ENCODE measurements at regions not wholly inside any gene's neighbourhood (a gene's known extent, or its start where the extent isn't known, plus 50 kb on each side); places are given as distances from the start of the nearest gene placed in this dataset.

- DNase-seq = no peak
Observed at GRCh38 chr16:6032438-6032837, 934.8 kb upstream of the EEF2KMT start.

GRCh38 chr16:6031567-6031966, 934.0 kb upstream of the EEF2KMT start:
- Histone ChIP-seq H3K27me3 (replicated peaks in 1 of 7) (no peaks in the 10 kb centered on the region), H3K9me3 (peaks cover 0 to 8% (median 0%) of the 10 kb centered on the region in 8 donors), H3K4me3 (no peak overlapping the region), H3K4me1 (no peaks in the 10 kb centered on the region), H3K36me3 (no peaks in the 10 kb centered on the region), H3K27ac (no peak overlapping the region)
- intact Hi-C loops (cut with DNase I; ENCODE audit: low total_unique reads) = no loop called here
- WGBS, 5 donors = 39 to 56% (median 47%) methylated on average over 7 of the region's 7 CpGs
- TF ChIP-seq POLR2A (IDR thresholded peaks at IDR 0.05) = no peak
- TF ChIP-seq CTCF (IDR thresholded peaks at IDR 0.05 in 8 of 11, conservative IDR thresholded peaks at IDR 0.05 in 3 of 11) = no peak
- TF ChIP-seq POLR2AphosphoS5 (IDR thresholded peaks at IDR 0.05) = no peak
- no peak for DNase-seq

More at GRCh38 chr16:6032438-6032837, 934.8 kb upstream of the EEF2KMT start:
- Histone ChIP-seq H3K9me3 (peaks cover 0 to 8% (median 0%) of the 10 kb centered on the region in 8 donors), H3K4me1 (no peaks in the 10 kb centered on the region), H3K36me3 (no peaks in the 10 kb centered on the region), H3K27ac (no peak overlapping the region), H3K27me3 (replicated peaks in 1 of 7) (no peaks in the 10 kb centered on the region), H3K4me3 (no peak overlapping the region)
- WGBS, 5 donors = 64 to 76% (median 67%) methylated on average over 3 of the region's 3 CpGs
- intact Hi-C loops (cut with DNase I; ENCODE audit: low total_unique reads) = no loop called here
- TF ChIP-seq POLR2A (IDR thresholded peaks at IDR 0.05) = no peak

- TF ChIP-seq POLR2AphosphoS5 (IDR thresholded peaks at IDR 0.05) (no peak), POLR2A (IDR thresholded peaks at IDR 0.05) (no peak), CTCF (IDR thresholded peaks at IDR 0.05 in 8 of 11, conservative IDR thresholded peaks at IDR 0.05 in 3 of 11) (no peak)
- 66 to 80% (median 75%) methylated on average over 5 of the region's 5 CpGs for WGBS, 5 donors
- Histone ChIP-seq H3K4me1 (no peaks in the 10 kb centered on the region), H3K27ac (no peak overlapping the region), H3K27me3 (replicated peaks in 1 of 7) (no peaks in the 10 kb centered on the region), H3K36me3 (no peaks in the 10 kb centered on the region), H3K9me3 (peaks cover 0 to 8% (median 0%) of the 10 kb centered on the region in 8 donors), H3K4me3 (no peak overlapping the region)
- intact Hi-C loops (cut with DNase I; ENCODE audit: low total_unique reads) = no loop called here
- DNase-seq = no peak
Observed at GRCh38 chr16:6031102-6031501, 933.5 kb upstream of the EEF2KMT start.

GRCh38 chr16:6027733-6028132, 930.1 kb upstream of the EEF2KMT start:
- intact Hi-C loops (cut with DNase I; ENCODE audit: low total_unique reads) = no loop called here
- TF ChIP-seq CTCF (IDR thresholded peaks at IDR 0.05 in 8 of 11, conservative IDR thresholded peaks at IDR 0.05 in 3 of 11) = no peak
- no peak for TF ChIP-seq POLR2A (IDR thresholded peaks at IDR 0.05)
- TF ChIP-seq POLR2AphosphoS5 (IDR thresholded peaks at IDR 0.05) = no peak
- Histone ChIP-seq H3K9me3 (no peaks in the 10 kb centered on the region), H3K4me3 (no peak overlapping the region), H3K27me3 (replicated peaks in 1 of 7) (no peaks in the 10 kb centered on the region), H3K4me1 (no peaks in the 10 kb centered on the region), H3K27ac (no peak overlapping the region), H3K36me3 (no peaks in the 10 kb centered on the region)
- WGBS, 5 donors = 73 to 81% (median 76%) methylated on average over 7 of the region's 7 CpGs
- DNase-seq = no peak

GRCh38 chr16:6023449-6023848, 925.9 kb upstream of the EEF2KMT start:
- WGBS, 5 donors = 77 to 87% (median 81%) methylated on average over 14 of the region's 14 CpGs
- H3K4me1 ChIP-seq = no peaks in the 10 kb centered on the region
- H3K27me3 ChIP-seq (replicated peaks in 1 of 7) = peaks cover 0 to 35% (median 25%) of the 10 kb centered on the region in 7 donors
- no peak for DNase-seq
- TF ChIP-seq POLR2A (IDR thresholded peaks at IDR 0.05) (no peak), CTCF (IDR thresholded peaks at IDR 0.05 in 8 of 11, conservative IDR thresholded peaks at IDR 0.05 in 3 of 11) (no peak), POLR2AphosphoS5 (IDR thresholded peaks at IDR 0.05) (no peak)
- intact Hi-C loops (cut with DNase I; ENCODE audit: low total_unique reads) = no loop called here
- peaks cover 0 to 4% (median 0%) of the 10 kb centered on the region in 8 donors for H3K9me3 ChIP-seq
- H3K4me3 ChIP-seq = no peak overlapping the region
- H3K27ac ChIP-seq = no peak overlapping the region
- H3K36me3 ChIP-seq = no peaks in the 10 kb centered on the region
